ENCODE measurements at regions not wholly inside any gene's neighbourhood (a gene's known extent, or its start where the extent isn't known, plus 50 kb on each side); places are given as distances from the start of the nearest gene placed in this dataset.

GRCh38 chr7:116083796-116084195 lies 53.2 kb upstream of the TFEC start:
- no peak for DNase-seq (ENCODE audit: low read depth)
- TF ChIP-seq CTCF (IDR thresholded peaks at IDR 0.05; ENCODE audit: insufficient read depth, low read depth, low read length, missing control alignments), result no peak

GRCh38 chr7:116086547-116087045 lies 56.0 kb upstream of the TFEC start:
- H3K4me3 ChIP-seq (ENCODE audit: low read length), result no peak overlapping the region
- no peak for TF ChIP-seq CTCF (IDR thresholded peaks at IDR 0.05; ENCODE audit: insufficient read depth, low read depth, low read length, missing control alignments)
- DNase-seq (ENCODE audit: low read depth), result no peak

More at GRCh38 chr7:116083796-116084195, 53.2 kb upstream of the TFEC start:
- H3K4me3 ChIP-seq (ENCODE audit: low read length), result no peak overlapping the region

- no peak for TF ChIP-seq CTCF (IDR thresholded peaks at IDR 0.05; ENCODE audit: insufficient read depth, low read depth, low read length, missing control alignments)
- DNase-seq (ENCODE audit: low read depth), result no peak
- H3K4me3 ChIP-seq (ENCODE audit: low read length), result no peak overlapping the region
Measured at GRCh38 chr7:116087291-116087690, 56.7 kb upstream of the TFEC start.

GRCh38 chr7:116087984-116088383 lies 57.4 kb upstream of the TFEC start:
- H3K4me3 ChIP-seq (ENCODE audit: low read length), result no peak overlapping the region
- no peak for TF ChIP-seq CTCF (IDR thresholded peaks at IDR 0.05; ENCODE audit: insufficient read depth, low read depth, low read length, missing control alignments)
- DNase-seq (ENCODE audit: low read depth), result no peak

GRCh38 chr7:116089293-116089692 lies 58.7 kb upstream of the TFEC start:
- no peak overlapping the region for H3K4me3 ChIP-seq (ENCODE audit: low read length)
- peak; percentile 49 for DNase-seq (ENCODE audit: low read depth)
- TF ChIP-seq CTCF (IDR thresholded peaks at IDR 0.05; ENCODE audit: insufficient read depth, low read depth, low read length, missing control alignments), result no peak

- TF ChIP-seq CTCF (IDR thresholded peaks at IDR 0.05; ENCODE audit: insufficient read depth, low read depth, low read length, missing control alignments), result no peak
- no peak overlapping the region for H3K4me3 ChIP-seq (ENCODE audit: low read length)
- DNase-seq (ENCODE audit: low read depth), result no peak
Measured at GRCh38 chr7:116093516-116094301, 63.1 kb upstream of the TFEC start.

- no peak for DNase-seq (ENCODE audit: low read depth)
- H3K4me3 ChIP-seq (ENCODE audit: low read length), result no peak overlapping the region
- no peak for TF ChIP-seq CTCF (IDR thresholded peaks at IDR 0.05; ENCODE audit: insufficient read depth, low read depth, low read length, missing control alignments)
Measured at GRCh38 chr7:116095396-116095795, 64.8 kb upstream of the TFEC start.

Data from epithelial cell of esophagus (primary cell).